HL-60/S4 treated with retinoic acid at 250 ng/mL for 4 days and 3 days (cell line): ENCODE measurements at regions not wholly inside any gene's neighbourhood (a gene's known extent, or its start where the extent isn't known, plus 50 kb on each side); places are given as distances from the start of the nearest gene placed in this dataset.
"Not testable (repeated sequence)": the region's sequence is repeated elsewhere in the genome, so short reads cannot be mapped to it uniquely, and the experiment has no call there.

ENCODE experiments used
- in situ Hi-C: fragments of 300-500 bp; cut with MboI; formaldehyde crosslinking; loops from 2 replicates; pipeline ENCODE4 v1.7.0; 2022; ENCODE audit warnings: low sequenced_read_pairs

DNA sequence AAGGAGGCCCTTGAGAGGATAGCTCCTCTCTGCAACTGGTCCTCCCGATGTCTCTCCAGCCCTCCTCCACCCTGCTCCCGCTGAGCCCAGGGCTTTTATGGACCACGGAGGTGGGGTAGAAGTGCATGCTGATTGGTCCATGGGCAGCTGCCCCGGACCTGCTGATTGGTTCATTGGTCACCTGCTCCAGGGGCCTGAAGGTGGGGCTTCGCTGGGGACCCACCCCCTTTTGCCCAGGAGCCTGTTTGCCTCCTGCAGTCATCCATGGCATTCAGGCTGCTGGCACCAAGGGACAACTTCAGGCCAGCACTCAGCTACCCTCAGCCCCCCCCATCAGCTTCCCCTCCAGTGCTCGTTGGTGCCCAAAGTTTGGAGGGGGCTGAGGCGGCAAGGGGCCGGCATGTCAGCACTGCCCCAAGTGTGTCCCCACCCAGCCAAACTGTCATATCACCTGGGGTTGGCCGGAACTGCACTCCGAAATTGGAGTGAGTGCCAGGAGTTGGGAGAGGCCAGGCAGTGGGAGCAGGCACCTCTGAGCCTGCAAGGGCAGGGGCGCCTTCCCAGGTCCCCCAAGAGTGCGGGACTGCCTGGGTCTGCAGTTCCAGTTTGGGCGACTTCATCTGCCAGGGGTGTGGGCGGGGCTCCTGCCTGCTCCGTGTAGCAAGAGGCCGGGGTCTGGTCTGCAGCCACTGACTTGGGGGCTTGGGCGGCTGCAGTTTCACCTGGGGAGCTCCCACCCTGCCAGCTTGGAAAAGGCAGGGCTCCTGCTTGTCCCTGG, 288.9 kb downstream of the RDH14 start:
- in situ Hi-C loops, result no loop called here

DNA sequence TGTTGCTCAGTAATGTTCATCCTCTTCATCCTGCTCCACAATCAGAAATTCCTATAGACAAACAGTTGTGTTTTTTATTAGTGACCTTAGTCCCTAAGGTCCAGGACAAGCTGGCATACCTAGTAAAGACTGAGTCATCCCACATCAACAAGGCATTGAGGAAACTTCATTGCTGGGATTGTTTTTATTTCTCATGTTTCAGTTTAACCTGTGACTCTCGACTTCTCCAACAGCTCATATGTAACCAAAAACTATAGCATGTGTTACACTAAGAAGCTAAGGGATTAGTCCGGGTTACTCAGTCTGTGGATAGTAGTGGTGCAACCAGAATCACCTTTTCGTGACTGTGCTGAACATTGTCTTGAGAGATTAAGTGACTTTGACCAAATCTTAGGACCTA, 292.1 kb downstream of the RDH14 start:
- in situ Hi-C loops, result no loop called here

DNA sequence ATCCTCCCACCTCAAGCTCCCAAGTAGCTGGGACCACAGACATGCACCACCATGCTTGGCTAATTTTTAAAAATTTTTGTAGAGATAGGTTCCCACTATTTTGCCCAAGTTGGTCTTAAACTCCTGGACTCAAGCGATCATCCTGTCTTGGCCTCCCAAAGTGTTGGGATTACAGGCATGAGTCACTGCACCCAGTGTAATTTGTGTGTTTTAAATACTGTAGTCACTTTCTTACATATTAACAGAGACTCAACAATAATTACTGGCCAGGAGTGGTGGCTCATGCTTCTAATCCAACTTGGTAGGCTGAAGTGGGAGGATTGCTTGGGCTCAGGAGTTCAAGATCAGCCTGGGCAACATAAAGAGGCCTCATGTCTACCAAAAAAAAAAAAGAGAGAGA, 293.0 kb downstream of the RDH14 start:
- in situ Hi-C loops, result no loop called here

DNA sequence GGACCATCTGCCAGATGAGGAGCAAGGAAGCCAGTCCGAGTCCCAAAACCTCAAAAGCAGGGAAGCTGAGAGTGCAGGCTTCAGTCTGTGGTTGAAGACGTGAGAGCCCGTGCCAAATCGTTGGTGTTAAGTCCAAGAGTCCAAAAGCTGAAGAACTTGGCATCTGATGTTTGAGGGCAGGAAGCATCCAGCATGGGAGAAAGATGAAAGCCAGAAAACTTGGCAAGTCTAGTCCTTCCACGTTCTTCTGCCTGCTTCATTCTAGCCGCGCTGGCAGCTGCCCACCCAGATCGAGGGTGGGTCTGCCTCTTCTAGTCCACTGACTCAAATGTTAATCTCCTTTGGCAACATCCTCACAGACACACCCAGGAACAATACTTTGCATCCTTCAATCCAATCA, 293.8 kb downstream of the RDH14 start:
- in situ Hi-C loops, result not testable (repeated sequence)

DNA sequence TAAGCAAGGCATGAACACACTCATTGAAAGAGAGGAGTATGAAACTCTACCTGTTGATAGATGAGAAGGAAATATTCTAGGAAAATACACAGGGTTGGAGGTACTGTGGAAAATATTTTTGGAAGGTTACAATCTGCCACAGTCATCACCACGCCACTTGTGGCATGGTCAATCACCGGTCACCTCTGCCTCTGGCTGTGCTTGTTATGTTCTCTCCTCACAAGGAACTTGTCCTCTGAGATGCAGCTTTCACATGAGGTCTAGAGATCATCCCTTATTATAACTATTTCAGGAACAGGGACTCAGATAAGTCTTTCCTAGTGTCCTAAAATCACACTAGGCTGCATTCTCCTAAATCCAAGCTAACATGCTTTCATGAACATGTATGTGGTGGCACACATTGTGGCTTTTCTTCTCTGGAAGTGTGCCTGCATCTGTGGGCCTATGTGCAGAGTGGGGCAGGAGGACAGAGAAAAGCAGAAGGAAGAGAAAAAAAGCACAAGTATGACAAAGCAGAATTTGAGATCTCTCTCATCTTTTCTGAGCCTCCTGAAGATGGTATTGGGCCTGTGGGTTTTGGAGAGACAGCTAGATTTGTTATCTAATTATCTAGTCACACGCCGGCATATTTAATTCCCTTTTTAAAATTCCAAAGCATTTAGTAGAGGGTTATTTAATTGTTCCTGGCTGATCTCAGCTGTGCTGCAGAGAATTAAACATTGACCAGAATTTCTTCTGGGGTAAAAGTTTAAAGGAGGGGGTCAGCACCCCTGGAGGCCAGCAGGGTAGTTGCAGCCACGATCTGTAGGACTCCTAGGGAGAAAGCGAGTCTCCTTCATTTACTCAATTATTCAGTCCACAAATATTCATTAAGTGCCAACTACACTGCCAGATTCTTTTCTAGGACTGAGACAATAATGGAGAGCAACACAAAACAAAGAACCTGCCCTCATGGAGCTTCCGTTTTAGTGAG, 294.6 kb downstream of the RDH14 start:
- in situ Hi-C loops, result no loop called here

DNA sequence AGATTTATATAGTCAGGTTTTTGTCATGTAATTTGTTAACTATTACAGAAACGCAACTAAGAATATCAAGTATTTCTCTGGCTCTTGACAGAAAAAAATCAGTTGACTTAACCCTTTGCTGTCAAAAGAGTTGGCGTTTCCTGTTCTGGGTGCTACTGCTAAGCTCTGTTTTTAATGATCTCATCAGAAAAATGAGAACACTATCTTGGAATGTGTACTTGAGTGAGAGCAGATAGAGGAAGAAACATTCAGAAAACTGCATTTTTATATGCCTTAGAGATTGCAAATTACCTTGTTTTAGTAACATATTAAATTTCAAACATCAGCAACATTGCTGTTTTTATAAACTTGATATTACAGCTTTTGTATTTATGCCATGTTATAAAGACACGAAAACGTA, 297.9 kb downstream of the RDH14 start:
- in situ Hi-C loops, result no loop called here

DNA sequence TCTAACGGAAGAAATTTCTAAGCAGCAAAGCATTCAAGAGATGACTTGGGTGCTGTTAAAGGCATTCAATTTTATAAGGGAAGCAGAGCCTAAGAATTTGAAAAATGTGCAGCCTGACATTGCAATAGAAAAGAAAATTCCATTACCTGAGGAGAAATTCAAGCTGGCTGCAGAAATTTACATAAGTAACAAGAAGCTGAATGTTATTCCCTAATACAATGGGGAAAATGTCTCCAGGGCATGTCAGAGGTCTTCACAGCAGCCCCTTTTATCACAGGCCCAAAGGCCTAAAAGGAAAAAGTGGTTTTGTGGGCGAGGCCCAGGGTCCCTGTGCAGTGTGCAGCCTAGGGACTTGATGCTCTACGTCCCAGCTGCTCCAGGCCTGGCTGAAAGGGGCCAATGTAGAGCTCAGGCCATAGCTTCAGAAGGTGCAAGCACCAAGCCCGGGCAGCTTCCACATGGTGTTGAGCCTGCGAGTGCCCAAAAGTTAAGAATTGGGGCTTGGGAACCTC, 306.7 kb downstream of the RDH14 start:
- in situ Hi-C loops, result no loop called here

DNA sequence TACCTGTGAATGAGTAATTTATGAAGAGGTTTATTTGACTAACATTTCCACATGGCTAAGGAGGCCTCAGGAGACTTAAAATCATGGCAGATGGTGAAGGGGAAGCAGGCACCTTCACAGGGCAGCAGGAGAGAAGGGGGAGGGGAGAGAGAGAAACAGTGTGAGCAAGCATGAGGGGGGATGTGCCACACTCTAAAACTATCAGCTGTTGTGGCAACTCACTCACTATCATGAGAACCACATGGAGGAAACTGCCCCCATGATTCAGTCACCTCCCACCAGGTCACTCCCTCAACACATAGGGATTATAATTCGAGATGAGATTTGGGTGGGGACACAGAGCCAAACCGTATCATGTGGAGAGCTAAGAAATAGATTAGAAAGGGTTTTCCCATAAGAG, 309.0 kb downstream of the RDH14 start:
- in situ Hi-C loops, result no loop called here

DNA sequence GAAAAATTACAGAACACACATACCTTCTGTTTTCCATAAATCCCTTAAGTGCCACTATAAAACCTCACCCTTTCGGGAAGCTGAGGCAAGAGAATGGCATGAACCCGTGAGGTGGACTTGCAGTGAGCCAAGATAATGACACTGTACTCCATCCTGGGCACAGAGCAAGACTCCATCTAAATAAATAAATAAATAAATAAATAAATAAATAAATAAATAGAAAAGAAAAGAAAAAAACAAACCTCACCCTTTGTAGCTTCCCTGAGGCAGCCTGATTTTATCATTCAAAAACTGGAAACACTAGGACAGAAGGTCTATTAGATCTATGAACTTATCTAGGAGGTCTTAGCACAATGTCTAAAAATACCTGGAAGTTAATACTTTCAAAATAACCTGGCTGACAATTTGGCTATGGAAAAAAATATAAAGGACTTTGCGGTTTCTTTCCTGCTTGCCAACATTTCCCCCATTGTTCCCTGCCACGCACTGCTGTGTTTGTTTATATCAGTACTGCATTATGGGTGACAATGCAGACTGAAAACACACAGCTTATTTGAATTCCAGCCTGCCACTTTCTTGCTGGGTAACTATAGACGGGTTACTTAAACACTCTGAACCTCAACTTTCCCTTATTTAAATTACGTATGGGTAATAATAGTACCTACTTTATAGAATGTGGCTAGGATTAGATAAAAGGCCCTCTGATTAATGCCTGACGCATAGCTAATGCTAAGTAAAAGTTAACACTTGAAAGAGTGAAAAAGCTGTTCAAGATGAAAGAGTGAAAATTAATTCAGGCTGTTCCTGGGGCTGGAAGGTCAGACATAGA, 313.0 kb downstream of the RDH14 start:
- in situ Hi-C loops, result no loop called here

DNA sequence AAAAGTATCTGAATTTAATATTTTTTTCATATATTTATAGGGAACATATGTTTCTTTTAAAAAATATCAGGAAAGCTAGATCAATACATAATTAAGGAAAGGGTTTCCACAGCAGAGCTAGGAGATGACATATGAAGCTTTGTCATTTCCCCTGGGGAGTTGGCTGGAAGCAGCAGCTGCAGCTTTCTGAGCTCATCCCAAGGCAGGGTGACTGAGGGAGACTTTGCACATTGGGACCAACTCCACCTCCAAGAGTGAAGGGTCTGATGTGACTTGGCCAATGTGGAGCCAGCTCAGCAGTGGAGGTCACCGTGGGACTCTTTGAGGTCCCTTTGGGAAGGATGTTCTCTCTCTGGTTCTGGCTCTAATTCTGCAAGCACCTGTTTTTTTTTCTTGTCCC, 315.1 kb downstream of the RDH14 start:
- in situ Hi-C loops, result no loop called here

DNA sequence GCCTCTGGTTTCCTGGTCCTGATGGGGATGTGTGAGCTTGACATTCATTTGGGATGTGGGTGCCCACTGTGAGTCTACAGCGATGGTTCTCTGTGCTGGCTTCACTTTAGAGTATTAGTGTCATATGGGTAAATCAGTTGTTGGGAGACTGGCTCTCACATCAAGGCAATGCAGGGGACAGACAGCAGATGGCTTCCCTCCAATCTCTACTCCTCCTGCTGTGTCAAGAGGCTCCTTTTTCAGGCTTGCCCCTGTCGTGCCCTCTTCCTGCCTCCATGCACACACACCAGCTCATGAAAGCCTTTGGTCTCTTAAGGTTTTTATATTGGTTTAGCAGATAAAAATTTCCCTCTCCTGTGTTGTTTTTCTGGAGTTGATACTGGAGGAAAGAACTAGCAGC, 315.6 kb downstream of the RDH14 start:
- in situ Hi-C loops, result no loop called here

DNA sequence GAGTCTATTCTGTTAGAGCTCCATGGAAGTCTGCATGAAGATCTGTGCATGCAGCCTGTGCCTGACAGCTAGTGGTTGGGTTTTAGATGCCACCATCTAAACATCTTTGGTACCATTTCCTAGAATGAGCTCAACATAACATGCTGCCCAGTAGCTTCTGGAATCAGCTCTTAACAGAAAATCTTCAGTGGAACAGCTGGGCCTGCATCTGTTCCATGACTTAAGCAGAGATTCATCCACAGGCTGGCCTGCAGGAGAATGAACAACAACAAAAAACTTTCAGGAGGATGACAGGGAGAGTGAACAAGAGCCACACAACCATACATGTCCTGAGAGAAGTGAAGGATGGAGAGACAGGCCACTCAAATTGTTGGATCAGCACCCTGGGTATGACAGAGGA, 316.6 kb downstream of the RDH14 start:
- in situ Hi-C loops, result no loop called here

DNA sequence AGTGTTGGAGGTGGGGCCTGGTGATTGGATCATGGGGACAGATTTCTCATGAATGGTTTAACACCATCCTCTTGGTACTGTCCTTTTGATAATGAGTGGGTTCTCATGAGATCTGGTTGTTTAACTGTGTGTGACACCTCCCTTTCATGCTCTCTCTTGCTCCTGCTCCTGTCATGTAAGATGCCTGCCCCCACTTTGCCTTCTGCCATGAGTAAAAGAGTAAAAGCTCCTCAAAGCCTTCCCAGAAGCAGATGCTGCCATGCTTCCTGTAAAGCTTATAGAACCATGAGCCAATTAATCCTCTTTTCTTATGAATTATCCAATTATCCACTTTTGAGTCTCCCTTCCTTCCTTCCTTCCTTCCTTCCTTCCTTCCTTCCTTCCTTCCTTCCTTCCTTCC, 317.7 kb downstream of the RDH14 start:
- in situ Hi-C loops, result no loop called here

DNA sequence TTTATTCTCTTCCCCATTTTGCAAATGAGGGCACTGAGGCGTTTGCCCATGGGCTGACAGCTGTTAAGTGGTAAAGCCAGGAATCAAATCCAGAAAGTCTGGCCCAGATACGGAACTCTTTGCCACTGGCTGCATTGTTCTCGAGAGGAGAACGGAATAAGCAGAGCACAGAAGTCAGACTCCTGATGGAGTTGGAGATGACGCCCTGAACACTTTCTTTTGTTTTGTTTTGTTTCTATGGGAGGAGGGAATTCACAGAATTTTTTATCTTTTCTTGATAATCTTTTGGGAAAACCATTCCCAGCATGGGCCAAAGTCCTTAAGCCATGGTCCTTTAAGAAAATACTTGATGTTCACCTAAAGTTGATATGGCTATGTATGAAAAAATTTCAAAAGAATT, 322.2 kb downstream of the RDH14 start:
- in situ Hi-C loops, result no loop called here

DNA sequence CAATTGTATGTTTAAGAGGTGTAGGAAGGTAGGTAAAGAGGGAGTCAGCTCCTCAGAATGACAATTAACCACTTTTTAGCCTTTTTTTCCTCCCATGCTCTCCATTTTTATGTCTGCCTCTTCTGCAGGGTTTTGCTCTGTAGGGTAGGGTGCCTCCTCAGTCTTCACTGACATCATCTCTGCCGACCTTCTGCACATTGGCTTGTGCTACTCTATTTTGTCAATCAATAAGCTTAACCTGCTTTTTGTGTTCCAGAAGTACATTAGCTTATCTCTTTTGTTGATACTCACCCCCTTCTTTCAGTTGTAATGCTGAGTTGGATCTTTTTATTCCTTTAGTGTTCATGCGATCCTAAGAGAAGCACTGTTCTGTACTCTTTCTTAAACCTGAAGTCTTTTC, 323.2 kb downstream of the RDH14 start:
- in situ Hi-C loops, result no loop called here

DNA sequence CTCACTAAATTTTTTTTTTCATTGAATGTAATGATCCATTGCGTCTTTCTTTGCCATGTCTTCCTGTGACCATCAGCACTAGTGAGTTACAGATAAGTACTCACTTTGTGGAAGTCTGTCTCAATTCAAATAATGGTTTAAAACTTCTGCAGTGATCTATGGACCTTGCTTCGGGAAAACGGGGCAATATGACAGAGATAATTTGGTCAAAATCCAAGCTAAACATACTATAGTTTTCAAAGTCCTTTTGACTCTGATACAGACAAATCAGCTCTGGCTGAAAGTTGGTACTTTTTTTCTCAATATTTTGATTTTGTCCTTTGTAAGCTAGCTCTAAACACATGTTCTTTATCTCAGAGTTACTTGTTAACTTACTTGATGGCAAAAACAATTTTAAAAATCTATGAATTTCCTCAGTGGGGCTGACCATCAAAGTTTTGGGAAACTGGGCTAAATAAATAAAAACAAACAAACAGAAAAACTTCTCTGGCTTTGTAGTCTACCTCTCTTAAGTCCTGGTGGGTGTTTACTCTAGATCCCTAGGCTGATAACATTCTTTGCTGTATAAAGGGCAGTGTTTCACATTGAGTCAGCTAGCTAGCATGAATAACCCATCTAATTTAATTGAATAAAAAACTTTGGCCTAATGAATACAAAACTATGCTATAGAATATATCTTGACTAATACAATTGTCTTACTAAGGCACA, 327.6 kb downstream of the RDH14 start:
- in situ Hi-C loops, result no loop called here

DNA sequence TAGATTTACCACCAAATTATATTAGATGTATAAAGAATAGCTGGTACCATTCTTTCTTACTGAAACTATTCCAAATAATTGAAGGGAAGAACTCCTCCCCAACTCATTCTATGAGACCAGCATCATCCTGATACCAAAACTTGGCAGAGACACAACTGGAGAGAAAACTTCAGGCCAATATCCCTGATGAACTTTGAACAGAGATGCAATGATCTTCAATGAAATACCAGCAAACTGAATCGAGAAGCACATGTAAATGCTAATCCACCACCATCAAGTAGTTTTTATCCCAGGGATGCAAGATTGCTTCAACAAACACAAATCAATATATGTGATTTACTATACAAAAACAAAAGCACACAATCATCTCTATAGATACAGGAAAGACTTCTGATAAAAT, 329.8 kb downstream of the RDH14 start:
- in situ Hi-C loops, result no loop called here

DNA sequence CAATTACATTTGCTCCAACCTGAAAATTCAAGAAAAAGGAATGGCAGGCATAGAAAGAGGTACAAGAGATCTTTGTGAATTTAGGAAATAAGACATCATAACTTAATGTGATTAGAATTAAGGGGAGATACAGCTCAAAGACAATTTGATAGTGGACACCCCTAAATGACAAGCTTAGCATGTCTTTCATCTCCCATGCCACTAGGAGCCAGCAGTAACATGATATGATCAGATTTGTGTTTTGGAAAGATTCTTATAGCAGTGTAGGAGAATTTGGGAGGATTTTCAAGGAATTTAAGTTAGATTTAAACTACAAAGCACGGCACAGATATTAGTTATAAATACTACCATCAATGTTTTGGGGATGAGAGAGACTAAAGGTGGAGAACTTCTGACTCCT, 340.8 kb downstream of the RDH14 start:
- in situ Hi-C loops, result no loop called here

DNA sequence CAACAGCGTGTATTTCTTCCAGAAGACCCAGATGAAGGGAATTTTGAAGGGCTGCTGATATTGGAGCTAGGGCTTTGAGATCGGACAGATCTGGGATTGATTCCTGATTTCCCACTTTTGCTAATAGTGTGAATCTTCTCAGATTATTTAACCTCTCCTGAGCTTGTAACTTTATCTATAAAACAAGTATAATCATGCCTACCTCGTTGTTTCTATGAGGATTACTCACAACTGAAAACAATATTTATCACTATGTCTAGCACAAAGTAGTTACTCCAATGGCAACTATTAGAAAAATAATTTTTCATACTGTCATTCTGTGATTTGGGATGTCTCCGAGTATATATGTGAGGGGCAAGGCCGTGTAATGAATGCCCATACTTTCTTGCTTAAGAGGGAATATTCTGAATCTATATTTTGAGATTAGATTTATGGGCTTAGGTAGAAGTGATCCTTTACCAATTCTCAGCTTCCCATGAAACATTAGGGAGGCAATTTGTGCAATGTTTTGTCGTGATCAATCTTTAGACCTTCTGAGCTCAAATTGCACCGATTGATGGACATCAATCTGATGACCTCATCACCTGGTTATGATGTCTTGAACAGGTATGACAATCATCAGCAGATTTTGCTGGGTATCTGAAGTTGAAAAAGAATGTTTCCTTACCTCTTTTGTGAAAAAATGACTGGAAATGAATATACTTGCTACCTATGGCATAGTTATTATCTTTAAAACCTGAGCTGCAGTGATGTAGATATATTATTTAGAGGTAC, 339.9 kb downstream of the KCNS3 start:
- in situ Hi-C loops, result no loop called here

DNA sequence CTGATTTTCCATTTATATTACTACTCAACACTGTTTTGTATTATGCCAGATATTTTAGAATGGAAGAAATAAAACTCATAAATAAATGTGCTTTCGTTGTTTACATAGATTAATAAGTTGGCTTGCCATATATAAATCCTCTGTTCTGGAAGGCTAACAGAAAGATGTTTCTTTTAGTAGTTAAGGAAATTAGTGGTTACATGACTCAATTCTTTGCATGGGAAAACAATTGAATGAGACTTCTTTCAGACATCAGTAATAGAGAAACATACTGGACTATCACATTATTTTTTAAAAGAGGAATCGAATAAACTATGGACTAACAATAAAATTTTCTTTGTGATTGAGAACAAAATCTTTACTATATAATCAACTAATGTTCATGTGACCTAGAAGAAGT, 336.5 kb downstream of the KCNS3 start:
- in situ Hi-C loops, result no loop called here
